ENCODE measurements at regions not wholly inside any gene's neighbourhood (a gene's known extent, or its start where the extent isn't known, plus 50 kb on each side); places are given as distances from the start of the nearest gene placed in this dataset.

DNA sequence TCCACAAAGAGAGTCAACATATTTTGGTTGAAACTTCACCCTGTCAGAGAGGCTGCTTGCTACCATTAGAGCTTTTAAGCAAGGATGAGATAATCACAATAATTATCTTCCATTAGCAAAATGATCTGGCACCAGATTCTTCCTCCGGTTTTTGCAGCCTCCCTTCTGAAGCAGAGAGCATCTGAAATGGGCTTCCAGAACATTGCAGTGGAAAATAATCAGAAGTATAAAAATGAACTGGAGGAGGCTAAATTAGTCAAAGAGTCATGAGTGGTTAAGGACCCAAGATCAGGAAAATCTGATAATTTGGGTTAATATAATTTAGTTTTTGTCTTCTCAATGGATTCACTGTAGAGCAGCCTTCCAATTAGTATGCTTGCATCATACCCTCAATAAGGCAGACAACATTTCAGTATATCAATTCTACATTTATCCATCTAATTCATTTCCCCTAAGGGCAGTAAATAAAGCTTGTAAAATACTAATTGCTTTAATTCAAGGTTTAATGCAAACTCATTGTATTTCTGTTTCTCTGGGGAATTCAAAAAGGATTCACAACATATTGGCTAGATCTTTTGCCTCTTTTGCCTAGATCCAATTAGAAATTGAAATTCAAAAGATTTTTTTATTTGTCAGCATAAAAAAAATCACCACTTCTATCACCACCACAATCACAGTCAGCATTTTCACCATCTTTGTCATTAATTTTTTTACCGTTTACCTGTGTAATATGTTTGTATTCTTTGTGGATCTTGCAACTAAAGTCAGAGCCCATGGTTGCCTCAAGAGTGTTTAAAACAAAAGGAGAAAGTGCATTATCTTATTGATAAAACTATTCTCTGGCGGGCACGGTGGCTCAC is 537.2 kb upstream of the DCC start:
- Histone ChIP-seq H4K91ac (ENCODE audit: insufficient read length, low read depth, low read length) (no peak overlapping the region), H3T11ph (ENCODE audit: low read length) (no peak overlapping the region), H2BK5ac (ENCODE audit: insufficient read length, low read length) (no peak overlapping the region), H3K79me2 (ENCODE audit: insufficient read depth, low read length) (no peaks in the 10 kb centered on the region), H3K4me1 (ENCODE audit: insufficient read depth, low read length) (no peaks in the 10 kb centered on the region), H2BK20ac (ENCODE audit: low read depth, low read length, poor library complexity, severe bottlenecking) (no peak overlapping the region), H3K14ac (ENCODE audit: insufficient read depth, low read length) (no peak overlapping the region), H3K9ac (ENCODE audit: extremely low read depth, insufficient read length, low read length) (no peak overlapping the region), H3K23ac (ENCODE audit: insufficient read length, low read depth, low read length) (no peak overlapping the region), H3K4me2 (ENCODE audit: insufficient read depth, insufficient read length, low read length) (no peak overlapping the region), H3K23me2 (ENCODE audit: insufficient read length, low read depth, low read length, poor library complexity, severe bottlenecking) (no peaks in the 10 kb centered on the region), H2BK15ac (ENCODE audit: low read depth, low read length) (no peak overlapping the region), H3K9me3 (ENCODE audit: control insufficient read depth, low read depth, low read length) (no peaks in the 10 kb centered on the region), H2AK5ac (ENCODE audit: insufficient read length, low read length) (no peak overlapping the region), H3K27me3 (ENCODE audit: insufficient read depth, low read length) (no peaks in the 10 kb centered on the region), H3K56ac (ENCODE audit: insufficient read length, low read depth, low read length) (no peak overlapping the region), H2BK12ac (ENCODE audit: insufficient read length, low read depth, low read length) (no peak overlapping the region), H4K8ac (replicated peaks; ENCODE audit: insufficient read length, low read depth, low read length) (no peak overlapping the region), H3K27ac (ENCODE audit: insufficient read length, low read depth, low read length) (no peak overlapping the region), H4K20me1 (ENCODE audit: control insufficient read depth, insufficient read depth, insufficient read length) (no peaks in the 10 kb centered on the region), H2AFZ (ENCODE audit: low read length) (no peak overlapping the region), H3K18ac (ENCODE audit: insufficient read length, low read depth, low read length) (no peak overlapping the region), H3K4ac (ENCODE audit: low read depth, low read length) (no peak overlapping the region), H2BK120ac (ENCODE audit: low read depth, low read length, poor library complexity, severe bottlenecking) (no peak overlapping the region), H3K79me1 (ENCODE audit: insufficient read depth, low read depth, low read length, poor library complexity, severe bottlenecking) (no peaks in the 10 kb centered on the region), H4K5ac (ENCODE audit: insufficient read length, low read depth, low read length) (no peak overlapping the region)
- no peak overlapping the region for H3K27ac Mint-ChIP-seq
- peaks cover 4 to 6% of the 10 kb centered on the region in 2 experiments; a peak in 3 of 5 replicates for H3K9me3 Mint-ChIP-seq
- TF ChIP-seq, protein P1, sequence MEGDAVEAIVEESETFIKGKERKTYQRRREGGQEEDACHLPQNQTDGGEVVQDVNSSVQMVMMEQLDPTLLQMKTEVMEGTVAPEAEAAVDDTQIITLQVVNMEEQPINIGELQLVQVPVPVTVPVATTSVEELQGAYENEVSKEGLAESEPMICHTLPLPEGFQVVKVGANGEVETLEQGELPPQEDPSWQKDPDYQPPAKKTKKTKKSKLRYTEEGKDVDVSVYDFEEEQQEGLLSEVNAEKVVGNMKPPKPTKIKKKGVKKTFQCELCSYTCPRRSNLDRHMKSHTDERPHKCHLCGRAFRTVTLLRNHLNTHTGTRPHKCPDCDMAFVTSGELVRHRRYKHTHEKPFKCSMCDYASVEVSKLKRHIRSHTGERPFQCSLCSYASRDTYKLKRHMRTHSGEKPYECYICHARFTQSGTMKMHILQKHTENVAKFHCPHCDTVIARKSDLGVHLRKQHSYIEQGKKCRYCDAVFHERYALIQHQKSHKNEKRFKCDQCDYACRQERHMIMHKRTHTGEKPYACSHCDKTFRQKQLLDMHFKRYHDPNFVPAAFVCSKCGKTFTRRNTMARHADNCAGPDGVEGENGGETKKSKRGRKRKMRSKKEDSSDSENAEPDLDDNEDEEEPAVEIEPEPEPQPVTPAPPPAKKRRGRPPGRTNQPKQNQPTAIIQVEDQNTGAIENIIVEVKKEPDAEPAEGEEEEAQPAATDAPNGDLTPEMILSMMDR (conservative IDR thresholded peaks at IDR 0.05), result no peak
- H3K27me3 Mint-ChIP-seq (ENCODE audit: low read depth), result no peaks in the 10 kb centered on the region
- no CpG with 5 or more reads among the region's 4 CpGs for WGBS (ENCODE audit: extremely low coverage, insufficient read length, low lambda C conversion rate)
- H3K4me3 Mint-ChIP-seq, result no peak overlapping the region
- H3K4me1 Mint-ChIP-seq, result no peaks in the 10 kb centered on the region
- H3K36me3 Mint-ChIP-seq (ENCODE audit: insufficient read depth in 1 of 3, low read depth in 3 of 3), result no peaks in the 10 kb centered on the region
- no peak for DNase-seq
